ENCODE measurements at regions not wholly inside any gene's neighbourhood (a gene's known extent, or its start where the extent isn't known, plus 50 kb on each side); places are given as distances from the start of the nearest gene placed in this dataset.

DNA sequence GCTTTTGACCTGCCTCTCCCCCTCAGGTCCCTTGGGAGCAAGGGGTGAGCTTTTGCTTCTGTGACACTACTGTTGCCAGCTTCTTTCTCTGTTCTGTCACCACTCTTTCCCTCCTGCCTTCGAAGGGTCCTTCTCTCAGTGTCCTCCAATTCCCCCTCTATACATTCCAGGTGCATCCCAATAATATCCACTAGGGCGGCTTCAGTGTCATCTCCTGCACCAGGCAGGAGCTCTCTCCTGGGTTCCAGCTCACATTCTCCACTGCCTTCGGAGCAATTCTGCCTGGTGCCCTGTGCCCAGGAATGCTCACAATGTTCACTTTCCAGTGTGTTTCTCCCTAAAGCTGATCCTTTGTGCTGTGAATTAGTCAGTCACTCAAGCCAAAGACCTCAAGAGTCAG is 83.9 kb upstream of the CXCL14 start:
- Mint-ChIP-seq H3K27ac (no peak overlapping the region), H3K27me3 (ENCODE audit: insufficient read depth, low read depth, poor library complexity) (no peaks in the 10 kb centered on the region), H3K4me3 (no peak overlapping the region), H3K9me3 (peaks cover 10% of the 10 kb centered on the region), H3K4me1 (peaks cover 13% of the 10 kb centered on the region), H3K36me3 (ENCODE audit: low read depth) (peaks cover 8% of the 10 kb centered on the region)
- ATAC-seq, result peak; percentile 91
- no peaks in the 10 kb centered on the region for H4K20me1 ChIP-seq (replicated peaks; ENCODE audit: insufficient read depth)
- H3K4me2 ChIP-seq, result no peak overlapping the region
- TF ChIP-seq, protein P1, sequence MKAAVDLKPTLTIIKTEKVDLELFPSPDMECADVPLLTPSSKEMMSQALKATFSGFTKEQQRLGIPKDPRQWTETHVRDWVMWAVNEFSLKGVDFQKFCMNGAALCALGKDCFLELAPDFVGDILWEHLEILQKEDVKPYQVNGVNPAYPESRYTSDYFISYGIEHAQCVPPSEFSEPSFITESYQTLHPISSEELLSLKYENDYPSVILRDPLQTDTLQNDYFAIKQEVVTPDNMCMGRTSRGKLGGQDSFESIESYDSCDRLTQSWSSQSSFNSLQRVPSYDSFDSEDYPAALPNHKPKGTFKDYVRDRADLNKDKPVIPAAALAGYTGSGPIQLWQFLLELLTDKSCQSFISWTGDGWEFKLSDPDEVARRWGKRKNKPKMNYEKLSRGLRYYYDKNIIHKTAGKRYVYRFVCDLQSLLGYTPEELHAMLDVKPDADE (IDR thresholded peaks at IDR 0.05), result no peak
- TF ChIP-seq ZNF331 (CRISPR knock-in tag; IDR thresholded peaks at IDR 0.05; ENCODE audit: low read depth) (no peak), EZH2phosphoT487 (IDR thresholded peaks at IDR 0.05; ENCODE audit: unreplicated experiment) (no peak), POLR2AphosphoS5 (IDR thresholded peaks at IDR 0.05; ENCODE audit: low read depth) (no peak), NANOG (IDR thresholded peaks at IDR 0.05; ENCODE audit: borderline replicate concordance) (no peak), STAT1 (IDR thresholded peaks at IDR 0.05; ENCODE audit: unreplicated experiment) (no peak), JUNB (IDR thresholded peaks at IDR 0.05; ENCODE audit: unreplicated experiment) (no peak), ZNF114 (CRISPR knock-in tag; IDR thresholded peaks at IDR 0.05) (no peak)
- TF ChIP-seq, protein P2, sequence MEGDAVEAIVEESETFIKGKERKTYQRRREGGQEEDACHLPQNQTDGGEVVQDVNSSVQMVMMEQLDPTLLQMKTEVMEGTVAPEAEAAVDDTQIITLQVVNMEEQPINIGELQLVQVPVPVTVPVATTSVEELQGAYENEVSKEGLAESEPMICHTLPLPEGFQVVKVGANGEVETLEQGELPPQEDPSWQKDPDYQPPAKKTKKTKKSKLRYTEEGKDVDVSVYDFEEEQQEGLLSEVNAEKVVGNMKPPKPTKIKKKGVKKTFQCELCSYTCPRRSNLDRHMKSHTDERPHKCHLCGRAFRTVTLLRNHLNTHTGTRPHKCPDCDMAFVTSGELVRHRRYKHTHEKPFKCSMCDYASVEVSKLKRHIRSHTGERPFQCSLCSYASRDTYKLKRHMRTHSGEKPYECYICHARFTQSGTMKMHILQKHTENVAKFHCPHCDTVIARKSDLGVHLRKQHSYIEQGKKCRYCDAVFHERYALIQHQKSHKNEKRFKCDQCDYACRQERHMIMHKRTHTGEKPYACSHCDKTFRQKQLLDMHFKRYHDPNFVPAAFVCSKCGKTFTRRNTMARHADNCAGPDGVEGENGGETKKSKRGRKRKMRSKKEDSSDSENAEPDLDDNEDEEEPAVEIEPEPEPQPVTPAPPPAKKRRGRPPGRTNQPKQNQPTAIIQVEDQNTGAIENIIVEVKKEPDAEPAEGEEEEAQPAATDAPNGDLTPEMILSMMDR (conservative IDR thresholded peaks at IDR 0.05; ENCODE audit: low read depth in 2 of 2), result peak; percentile 29 to 31; a peak in 3 of 4 replicates
- TF ChIP-seq, protein P3, sequence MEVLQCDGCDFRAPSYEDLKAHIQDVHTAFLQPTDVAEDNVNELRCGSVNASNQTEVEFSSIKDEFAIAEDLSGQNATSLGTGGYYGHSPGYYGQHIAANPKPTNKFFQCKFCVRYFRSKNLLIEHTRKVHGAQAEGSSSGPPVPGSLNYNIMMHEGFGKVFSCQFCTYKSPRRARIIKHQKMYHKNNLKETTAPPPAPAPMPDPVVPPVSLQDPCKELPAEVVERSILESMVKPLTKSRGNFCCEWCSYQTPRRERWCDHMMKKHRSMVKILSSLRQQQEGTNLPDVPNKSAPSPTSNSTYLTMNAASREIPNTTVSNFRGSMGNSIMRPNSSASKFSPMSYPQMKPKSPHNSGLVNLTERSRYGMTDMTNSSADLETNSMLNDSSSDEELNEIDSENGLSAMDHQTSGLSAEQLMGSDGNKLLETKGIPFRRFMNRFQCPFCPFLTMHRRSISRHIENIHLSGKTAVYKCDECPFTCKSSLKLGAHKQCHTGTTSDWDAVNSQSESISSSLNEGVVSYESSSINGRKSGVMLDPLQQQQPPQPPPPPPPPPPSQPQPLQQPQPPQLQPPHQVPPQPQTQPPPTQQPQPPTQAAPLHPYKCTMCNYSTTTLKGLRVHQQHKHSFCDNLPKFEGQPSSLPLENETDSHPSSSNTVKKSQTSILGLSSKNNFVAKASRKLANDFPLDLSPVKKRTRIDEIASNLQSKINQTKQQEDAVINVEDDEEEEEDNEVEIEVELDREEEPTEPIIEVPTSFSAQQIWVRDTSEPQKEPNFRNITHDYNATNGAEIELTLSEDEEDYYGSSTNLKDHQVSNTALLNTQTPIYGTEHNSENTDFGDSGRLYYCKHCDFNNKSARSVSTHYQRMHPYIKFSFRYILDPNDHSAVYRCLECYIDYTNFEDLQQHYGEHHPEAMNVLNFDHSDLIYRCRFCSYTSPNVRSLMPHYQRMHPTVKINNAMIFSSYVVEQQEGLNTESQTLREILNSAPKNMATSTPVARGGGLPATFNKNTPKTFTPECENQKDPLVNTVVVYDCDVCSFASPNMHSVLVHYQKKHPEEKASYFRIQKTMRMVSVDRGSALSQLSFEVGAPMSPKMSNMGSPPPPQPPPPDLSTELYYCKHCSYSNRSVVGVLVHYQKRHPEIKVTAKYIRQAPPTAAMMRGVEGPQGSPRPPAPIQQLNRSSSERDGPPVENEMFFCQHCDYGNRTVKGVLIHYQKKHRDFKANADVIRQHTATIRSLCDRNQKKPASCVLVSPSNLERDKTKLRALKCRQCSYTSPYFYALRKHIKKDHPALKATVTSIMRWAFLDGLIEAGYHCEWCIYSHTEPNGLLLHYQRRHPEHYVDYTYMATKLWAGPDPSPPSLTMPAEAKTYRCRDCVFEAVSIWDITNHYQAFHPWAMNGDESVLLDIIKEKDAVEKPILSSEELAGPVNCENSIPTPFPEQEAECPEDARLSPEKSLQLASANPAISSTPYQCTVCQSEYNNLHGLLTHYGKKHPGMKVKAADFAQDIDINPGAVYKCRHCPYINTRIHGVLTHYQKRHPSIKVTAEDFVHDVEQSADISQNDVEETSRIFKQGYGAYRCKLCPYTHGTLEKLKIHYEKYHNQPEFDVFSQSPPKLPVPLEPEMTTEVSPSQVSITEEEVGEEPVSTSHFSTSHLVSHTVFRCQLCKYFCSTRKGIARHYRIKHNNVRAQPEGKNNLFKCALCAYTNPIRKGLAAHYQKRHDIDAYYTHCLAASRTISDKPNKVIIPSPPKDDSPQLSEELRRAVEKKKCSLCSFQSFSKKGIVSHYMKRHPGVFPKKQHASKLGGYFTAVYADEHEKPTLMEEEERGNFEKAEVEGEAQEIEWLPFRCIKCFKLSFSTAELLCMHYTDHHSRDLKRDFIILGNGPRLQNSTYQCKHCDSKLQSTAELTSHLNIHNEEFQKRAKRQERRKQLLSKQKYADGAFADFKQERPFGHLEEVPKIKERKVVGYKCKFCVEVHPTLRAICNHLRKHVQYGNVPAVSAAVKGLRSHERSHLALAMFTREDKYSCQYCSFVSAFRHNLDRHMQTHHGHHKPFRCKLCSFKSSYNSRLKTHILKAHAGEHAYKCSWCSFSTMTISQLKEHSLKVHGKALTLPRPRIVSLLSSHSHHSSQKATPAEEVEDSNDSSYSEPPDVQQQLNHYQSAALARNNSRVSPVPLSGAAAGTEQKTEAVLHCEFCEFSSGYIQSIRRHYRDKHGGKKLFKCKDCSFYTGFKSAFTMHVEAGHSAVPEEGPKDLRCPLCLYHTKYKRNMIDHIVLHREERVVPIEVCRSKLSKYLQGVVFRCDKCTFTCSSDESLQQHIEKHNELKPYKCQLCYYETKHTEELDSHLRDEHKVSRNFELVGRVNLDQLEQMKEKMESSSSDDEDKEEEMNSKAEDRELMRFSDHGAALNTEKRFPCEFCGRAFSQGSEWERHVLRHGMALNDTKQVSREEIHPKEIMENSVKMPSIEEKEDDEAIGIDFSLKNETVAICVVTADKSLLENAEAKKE (CRISPR knock-in tag; IDR thresholded peaks at IDR 0.05), result 0 out of 2 replicates have a peak, but pooled peaks have one; percentile 13
- TF ChIP-seq, protein P4, sequence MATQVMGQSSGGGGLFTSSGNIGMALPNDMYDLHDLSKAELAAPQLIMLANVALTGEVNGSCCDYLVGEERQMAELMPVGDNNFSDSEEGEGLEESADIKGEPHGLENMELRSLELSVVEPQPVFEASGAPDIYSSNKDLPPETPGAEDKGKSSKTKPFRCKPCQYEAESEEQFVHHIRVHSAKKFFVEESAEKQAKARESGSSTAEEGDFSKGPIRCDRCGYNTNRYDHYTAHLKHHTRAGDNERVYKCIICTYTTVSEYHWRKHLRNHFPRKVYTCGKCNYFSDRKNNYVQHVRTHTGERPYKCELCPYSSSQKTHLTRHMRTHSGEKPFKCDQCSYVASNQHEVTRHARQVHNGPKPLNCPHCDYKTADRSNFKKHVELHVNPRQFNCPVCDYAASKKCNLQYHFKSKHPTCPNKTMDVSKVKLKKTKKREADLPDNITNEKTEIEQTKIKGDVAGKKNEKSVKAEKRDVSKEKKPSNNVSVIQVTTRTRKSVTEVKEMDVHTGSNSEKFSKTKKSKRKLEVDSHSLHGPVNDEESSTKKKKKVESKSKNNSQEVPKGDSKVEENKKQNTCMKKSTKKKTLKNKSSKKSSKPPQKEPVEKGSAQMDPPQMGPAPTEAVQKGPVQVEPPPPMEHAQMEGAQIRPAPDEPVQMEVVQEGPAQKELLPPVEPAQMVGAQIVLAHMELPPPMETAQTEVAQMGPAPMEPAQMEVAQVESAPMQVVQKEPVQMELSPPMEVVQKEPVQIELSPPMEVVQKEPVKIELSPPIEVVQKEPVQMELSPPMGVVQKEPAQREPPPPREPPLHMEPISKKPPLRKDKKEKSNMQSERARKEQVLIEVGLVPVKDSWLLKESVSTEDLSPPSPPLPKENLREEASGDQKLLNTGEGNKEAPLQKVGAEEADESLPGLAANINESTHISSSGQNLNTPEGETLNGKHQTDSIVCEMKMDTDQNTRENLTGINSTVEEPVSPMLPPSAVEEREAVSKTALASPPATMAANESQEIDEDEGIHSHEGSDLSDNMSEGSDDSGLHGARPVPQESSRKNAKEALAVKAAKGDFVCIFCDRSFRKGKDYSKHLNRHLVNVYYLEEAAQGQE (IDR thresholded peaks at IDR 0.05; ENCODE audit: unreplicated experiment), result no peak
- DNase-seq (ENCODE audit: low spot score), result peak; percentile 44
- H3K27me3 ChIP-seq (ENCODE audit: insufficient read depth), result no peaks in the 10 kb centered on the region
- no peaks in the 10 kb centered on the region; the same call in 1 of the 2 replicates for H3K9me2 ChIP-seq (ENCODE audit: insufficient read depth)
- no peaks in the 10 kb centered on the region for H3F3A ChIP-seq (replicated peaks; ENCODE audit: low read depth)
- H3K27ac ChIP-seq (ENCODE audit: low read depth), result no peak overlapping the region
- H3K4me1 ChIP-seq (ENCODE audit: insufficient read depth), result no peaks in the 10 kb centered on the region
- no peak overlapping the region for H2AFZ ChIP-seq
- no peaks in the 10 kb centered on the region for H3K36me3 ChIP-seq (ENCODE audit: insufficient read depth)
- H3K4me3 ChIP-seq, result no peak overlapping the region
- H3K79me2 ChIP-seq (replicated peaks; ENCODE audit: insufficient read depth), result no peaks in the 10 kb centered on the region
